GM08714 (cell line): ENCODE measurements at regions not wholly inside any gene's neighbourhood (a gene's known extent, or its start where the extent isn't known, plus 50 kb on each side); places are given as distances from the start of the nearest gene placed in this dataset.

ENCODE experiments used
- H3K4me3 ChIP-seq: fragments of 200-500 bp; sonication (Bioruptor generic); 2 replicates; pipeline ENCODE4 v1.5.1; 2014; ENCODE audit warnings: mild to moderate bottlenecking, low read length, inconsistent platforms
- ZNF274 ChIP-seq: IDR thresholded peaks from 2 replicates; pipeline ENCODE4 v1.6.1; 2012; ENCODE audit warnings: mild to moderate bottlenecking, low read depth, low read length

DNA sequence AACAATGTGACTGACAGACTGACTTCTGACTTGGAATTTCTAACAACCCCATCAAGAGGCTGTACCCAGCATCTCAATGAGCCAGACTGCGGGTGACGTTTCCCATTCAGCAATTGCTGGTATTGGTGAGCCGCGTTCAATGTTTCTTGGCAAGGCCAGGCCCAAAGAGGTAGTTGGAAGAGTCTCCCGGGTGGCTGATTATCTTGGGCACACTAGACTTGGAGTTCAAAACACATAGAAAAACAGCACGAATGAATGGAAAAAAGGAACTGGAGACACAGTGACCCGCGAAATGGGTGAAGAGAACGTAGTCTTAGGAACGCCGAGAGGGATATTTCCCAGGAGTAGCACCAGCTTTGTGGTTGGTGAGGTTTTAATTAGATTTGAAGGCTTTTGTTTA is 81.1 kb upstream of the SLC22A11 start:
- TF ChIP-seq ZNF274 = no peak

DNA sequence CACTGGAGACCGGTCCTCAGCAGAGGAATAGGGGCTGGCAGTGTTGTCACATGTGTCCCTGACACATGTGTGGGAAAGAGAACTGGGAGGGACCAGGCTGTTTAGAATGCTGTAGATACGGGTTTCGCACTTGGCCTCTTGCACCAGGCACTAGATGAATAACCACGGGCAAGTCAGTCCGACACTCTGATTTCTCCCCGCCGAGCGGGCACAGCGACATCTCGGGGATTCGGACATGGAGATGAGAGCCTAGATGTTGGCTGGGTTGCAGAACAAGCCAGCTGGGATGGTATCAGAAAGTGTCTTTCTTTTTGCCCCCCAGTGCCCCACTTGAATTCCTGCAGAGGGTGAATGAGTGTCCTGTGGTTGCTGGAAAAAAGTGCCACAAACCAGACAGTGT is 80.6 kb upstream of the SLC22A11 start:
- no peak for TF ChIP-seq ZNF274
- no peak overlapping the region for H3K4me3 ChIP-seq

More for the DNA sequence above, 81.1 kb upstream of the SLC22A11 start:
- H3K4me3 ChIP-seq = no peak overlapping the region

- H3K4me3 ChIP-seq = no peak overlapping the region
- TF ChIP-seq ZNF274 = no peak
Observed at GRCh38 chr11:64476881-64477280, 78.9 kb upstream of the SLC22A11 start.

DNA sequence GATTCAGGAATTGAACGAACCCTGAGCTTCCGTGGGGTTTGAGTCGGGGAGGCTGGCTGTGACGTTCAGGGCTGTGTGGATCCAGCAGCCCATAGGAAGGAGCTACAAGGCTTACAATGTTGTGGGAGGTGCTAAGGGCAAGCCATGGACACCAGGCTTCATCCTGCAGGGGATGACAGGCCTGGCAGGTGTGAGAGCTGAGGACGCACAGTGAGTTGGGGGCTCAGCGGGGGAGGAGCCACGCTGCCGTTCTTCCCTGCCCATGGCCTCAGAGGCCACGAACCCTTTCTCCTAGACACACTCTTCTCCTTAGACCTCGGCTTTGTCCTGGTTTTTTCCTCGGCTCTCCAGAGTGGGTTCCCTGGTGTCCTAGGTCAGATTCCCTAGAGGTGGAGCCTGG is 78.1 kb upstream of the SLC22A11 start:
- no peak for TF ChIP-seq ZNF274

GRCh38 chr11:64482588-64482987 is 73.2 kb upstream of the SLC22A11 start:
- TF ChIP-seq ZNF274 = no peak
- no peak overlapping the region for H3K4me3 ChIP-seq

More for the DNA sequence above, 78.1 kb upstream of the SLC22A11 start:
- H3K4me3 ChIP-seq = no peak overlapping the region

DNA sequence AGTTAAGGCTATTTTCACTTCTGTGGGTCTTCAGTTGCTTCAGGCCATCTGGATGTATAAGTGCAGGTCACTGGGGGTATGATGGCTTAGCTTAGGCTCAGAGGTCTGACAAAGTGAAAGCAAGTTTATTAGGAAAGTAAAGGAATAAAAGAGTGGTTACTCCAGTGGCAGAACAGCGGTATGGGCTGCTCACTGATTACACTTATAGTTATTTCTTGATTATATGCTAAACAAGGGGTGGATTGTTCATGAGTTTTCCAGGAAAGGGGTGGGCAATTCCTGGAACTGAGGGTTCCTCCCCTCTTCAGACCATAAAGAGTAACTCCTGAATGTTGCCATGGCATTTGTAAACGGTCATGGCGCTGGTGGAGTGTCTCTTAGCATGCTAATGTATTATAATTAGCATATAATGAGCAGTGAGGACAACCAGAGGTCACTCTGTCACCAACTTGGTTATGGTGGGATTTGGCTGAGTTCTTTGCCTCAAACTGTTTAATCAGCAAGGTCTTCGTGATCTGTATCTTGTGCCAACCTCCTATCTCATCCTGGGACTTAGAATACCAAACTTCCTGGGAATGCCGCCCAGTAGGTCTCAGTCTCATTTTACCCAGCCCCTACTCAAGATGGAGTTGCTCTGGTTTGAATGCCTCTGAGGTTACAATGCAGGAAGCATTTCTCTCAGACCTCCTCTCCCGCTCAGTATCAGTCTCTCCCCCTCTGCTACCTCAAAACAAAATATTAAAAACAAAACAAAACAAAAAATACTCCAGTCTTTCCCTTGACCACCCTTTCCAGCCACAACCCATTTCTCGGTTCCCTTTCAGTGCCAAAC is 71.3 kb upstream of the SLC22A11 start:
- no peak for TF ChIP-seq ZNF274
- H3K4me3 ChIP-seq = no peak overlapping the region

- no peak overlapping the region for H3K4me3 ChIP-seq
- TF ChIP-seq ZNF274 = no peak
Observed at GRCh38 chr11:64485074-64485473, 70.7 kb upstream of the SLC22A11 start.

DNA sequence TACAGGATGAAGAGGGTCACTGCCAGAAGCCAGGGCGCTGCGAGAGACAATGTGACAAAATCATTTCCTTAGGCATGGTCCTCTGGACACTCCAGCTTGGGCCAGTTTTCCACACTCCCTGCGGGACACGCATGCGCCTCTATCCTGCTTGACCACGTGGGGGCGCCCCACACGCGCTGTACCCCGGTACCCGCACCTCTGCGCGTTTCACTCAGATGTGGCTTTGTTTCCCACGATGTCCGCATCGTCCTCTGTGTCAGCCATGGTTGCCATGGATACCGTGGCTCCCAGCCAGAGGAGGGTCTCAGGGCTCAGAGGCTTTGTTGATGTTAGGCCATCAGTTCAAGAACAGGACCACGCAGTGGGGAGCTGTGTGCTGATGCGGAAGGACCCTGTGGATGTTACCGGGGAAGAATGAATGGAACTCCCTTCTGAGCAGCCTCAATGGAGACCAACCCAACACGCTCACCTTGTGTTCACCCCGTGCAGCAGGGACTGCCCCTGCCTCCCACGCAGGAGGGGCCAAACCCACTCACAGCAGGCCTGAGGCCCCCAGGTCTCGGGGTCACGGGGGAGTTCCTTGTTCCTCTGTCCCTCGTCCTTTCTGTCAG is 65.8 kb upstream of the SLC22A11 start:
- TF ChIP-seq ZNF274 = no peak
- no peak overlapping the region for H3K4me3 ChIP-seq

- H3K4me3 ChIP-seq = no peak overlapping the region
- TF ChIP-seq ZNF274 = no peak
Observed at GRCh38 chr11:64490562-64491216, 65.1 kb upstream of the SLC22A11 start.

DNA sequence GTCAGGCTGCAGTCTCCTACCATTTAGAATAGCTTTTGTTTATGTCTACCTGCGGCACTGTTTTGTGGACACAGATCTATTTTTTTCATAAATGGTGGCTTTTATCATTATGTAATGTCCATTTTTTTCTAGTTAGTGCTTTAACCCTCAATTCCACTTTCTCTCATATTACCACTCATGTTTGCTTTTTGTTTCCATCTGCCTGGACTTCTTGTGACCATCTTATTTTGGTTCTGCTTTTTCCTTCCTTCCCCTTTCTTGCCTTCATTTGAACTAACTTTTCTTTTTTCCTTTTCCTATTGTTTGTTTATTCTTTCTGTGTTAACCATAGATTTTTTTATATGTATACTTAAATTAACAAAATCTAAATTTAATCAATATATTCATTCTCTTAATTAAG is 63.2 kb upstream of the SLC22A11 start:
- H3K4me3 ChIP-seq = no peak overlapping the region
- TF ChIP-seq ZNF274 = no peak

- H3K4me3 ChIP-seq = no peak overlapping the region
- TF ChIP-seq ZNF274 = no peak
Observed at GRCh38 chr11:64498136-64498535, 57.6 kb upstream of the SLC22A11 start.

DNA sequence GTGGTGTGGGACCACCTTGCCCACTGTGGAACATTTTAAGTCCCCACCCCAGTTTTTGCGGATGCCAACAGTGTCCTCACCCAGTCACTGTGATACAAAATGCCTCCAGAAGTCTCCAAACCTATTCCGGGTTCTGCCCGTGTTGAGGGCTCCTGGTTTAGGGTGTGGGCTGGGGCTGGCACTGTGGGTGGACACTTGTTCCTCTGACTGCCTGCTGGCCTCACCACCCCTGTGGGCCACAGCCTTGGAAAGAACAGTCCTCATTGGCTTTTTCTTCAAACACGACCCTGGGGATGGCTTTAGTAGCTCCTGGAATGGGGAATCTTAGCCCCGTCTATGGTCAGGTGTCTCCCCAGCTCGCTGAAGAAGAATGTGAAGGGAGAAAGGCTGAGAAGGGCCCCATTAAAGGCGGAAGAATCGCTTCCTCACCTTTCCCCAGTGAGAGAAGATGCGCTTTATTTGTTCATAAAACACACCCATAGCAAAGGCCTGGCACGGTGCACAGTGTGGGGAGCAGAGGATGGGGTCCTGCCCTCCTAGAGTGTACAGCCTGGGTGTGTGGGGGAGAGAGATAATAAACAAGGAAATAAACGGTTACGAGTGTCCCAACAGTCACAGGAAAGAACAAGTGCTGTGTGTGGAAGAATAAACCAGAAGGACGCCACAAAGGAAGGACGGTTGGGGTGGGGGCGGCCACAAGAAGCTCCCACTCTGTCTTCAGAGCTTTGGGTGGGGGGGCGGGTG is 56.3 kb upstream of the SLC22A11 start:
- no peak overlapping the region for H3K4me3 ChIP-seq
- no peak for TF ChIP-seq ZNF274

DNA sequence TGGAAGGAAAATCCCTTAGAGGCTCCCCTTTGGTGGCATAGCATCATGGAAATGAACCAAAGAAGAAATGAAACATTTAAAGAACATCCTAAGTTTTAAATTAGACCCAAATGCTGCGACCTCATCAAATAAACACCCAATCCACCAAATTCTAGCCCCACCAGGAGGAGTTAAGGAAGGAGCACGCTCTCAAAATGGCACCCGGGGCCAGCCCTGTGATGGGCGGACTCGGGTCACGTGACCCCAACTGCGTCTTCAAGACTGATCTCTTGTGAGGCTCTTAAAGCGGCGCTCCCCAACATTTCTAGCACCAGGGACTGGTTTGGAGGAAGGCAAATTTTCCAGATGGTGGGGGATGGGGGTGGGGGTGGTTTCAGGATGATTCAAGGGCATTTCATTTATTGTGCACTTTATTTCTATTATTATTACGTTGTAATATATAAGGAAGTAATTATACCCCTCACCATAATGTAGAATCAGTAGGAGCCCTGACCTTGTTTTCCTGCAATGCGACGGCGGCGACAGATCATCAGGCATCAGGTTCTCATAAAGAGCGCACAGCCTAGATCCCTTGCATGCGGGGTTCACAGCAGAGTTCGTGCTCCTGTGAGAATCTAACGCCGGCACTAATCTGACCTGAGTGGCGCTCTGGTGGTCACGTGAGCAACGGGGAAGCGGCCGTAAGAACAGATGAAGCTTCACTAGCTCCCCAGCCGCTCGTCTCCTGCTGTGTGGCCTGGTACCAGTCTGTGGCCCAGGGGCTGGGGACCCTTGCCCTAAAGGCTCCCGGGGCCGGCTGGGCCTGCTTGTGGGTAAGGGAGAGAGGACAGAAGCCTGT is 55.3 kb upstream of the SLC22A11 start:
- no peak overlapping the region for H3K4me3 ChIP-seq

More for the DNA sequence above, 55.3 kb upstream of the SLC22A11 start:
- no peak for TF ChIP-seq ZNF274
